Dendritic cell treated with granulocyte-macrophage colony-stimulating factor and Interleukin-4, amounts not matched to agents 40 ng/mL and 50 ng/mL, for 4 days (primary cell): ENCODE measurements at regions not wholly inside any gene's neighbourhood (a gene's known extent, or its start where the extent isn't known, plus 50 kb on each side); places are given as distances from the start of the nearest gene placed in this dataset.
A peak's percentile ranks its signal among the peaks of the same experiment; 100 is the strongest.

ENCODE experiments used
- H3K27ac Mint-ChIP-seq: one replicate; pipeline ENCODE4 v1.8.0; 2022; ENCODE audit warnings: mild to moderate bottlenecking, mixed read lengths
- H3K27me3 Mint-ChIP-seq: one replicate; pipeline ENCODE4 v1.8.0; 2022; ENCODE audit warnings: mild to moderate bottlenecking, mixed read lengths
- H3K36me3 Mint-ChIP-seq: one replicate; pipeline ENCODE4 v1.8.0; 2022; ENCODE audit warnings: low read depth, mixed read lengths
- H3K4me1 Mint-ChIP-seq: one replicate; pipeline ENCODE4 v1.8.0; 2022; ENCODE audit warnings: low read depth, mixed read lengths
- H3K4me3 Mint-ChIP-seq: one replicate; pipeline ENCODE4 v1.8.0; 2022; ENCODE audit warnings: mild to moderate bottlenecking, moderate library complexity, mixed read lengths
- H3K9me3 Mint-ChIP-seq: one replicate; pipeline ENCODE4 v1.8.0; 2022; ENCODE audit warnings: mixed read lengths
- intact Hi-C: fragments of 100-400 bp; cut with micrococcal nuclease; formaldehyde crosslinking; loops from one replicate; pipeline ENCODE4 v1.15.0; 2022

DNA sequence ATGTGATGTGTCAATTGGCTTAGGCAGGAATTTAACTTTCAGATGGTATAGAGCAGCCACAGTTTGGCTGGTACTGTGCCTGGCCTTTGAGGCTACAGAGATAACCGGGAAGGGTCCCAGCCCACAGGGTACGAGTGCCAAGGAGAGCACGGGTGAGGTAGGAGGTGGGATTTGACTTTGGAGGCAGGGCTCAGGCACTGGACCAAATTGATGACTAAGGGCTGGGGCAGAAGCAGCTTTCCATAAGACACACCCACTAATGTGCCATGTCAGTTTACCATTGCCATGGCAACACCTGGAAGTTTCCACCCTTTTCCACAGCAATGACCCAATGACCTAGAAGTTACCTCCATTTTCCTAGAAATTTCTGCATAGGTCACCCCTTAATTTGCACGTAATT is 466.2 kb downstream of the TSHZ3 start:
- H3K9me3 Mint-ChIP-seq: no peaks in the 10 kb centered on the region
- H3K27ac Mint-ChIP-seq: no peak overlapping the region
- H3K4me1 Mint-ChIP-seq: peaks cover 29% of the 10 kb centered on the region
- H3K27me3 Mint-ChIP-seq: no peaks in the 10 kb centered on the region
- no peak overlapping the region for H3K4me3 Mint-ChIP-seq
- H3K36me3 Mint-ChIP-seq: no peaks in the 10 kb centered on the region
- intact Hi-C loops: no loop called here

DNA sequence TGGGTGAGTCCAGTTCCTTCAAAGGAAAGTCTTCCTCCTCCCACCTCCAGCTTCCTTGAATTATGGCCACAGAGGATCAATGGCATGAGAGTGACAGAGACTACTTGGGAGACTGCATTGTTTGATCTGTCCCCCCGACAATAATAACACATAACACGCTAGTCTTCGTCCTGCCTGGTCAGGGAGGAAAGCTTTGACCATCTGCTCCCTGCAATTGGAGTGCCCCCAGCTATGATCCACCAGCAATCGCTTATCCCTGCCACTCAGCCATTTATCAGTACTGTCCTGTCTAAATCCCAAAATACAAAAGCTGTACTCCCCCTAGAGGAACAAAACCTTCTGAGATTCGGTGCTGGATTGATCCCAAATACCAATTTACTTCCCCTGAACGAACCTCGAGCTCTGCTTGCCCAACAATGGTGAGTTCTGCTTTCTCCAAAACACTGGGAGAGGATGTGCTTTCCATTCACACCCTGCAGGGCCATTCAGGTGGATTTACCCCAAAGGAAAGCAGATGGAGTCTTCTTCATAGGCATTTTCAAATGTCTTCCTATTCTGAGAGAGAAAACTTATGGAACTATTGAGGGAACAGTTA is 466.7 kb downstream of the TSHZ3 start:
- Mint-ChIP-seq H3K36me3 (no peaks in the 10 kb centered on the region), H3K27ac (no peak overlapping the region), H3K4me3 (no peak overlapping the region), H3K27me3 (no peaks in the 10 kb centered on the region), H3K4me1 (peaks cover 34% of the 10 kb centered on the region), H3K9me3 (no peaks in the 10 kb centered on the region)
- intact Hi-C loops: no loop called here

DNA sequence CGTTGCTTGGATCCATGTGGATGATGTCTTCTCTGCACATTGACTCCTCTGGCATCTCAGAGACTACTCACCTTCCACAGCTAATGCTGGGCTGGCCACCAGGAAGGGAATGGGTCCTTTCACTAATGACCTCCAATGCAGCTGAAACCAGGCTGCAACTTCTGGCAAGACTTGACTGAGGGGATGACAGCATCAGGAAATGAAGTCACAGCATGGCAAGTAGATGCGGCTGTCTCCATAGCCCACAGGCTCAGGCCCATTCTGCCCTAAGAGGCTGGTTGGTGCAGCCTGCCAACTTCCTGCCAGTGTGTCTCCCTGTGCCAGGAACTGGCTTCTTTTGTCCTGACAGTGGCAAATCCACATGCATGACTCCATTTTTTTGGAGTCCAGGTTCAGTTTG is 467.3 kb downstream of the TSHZ3 start:
- no peaks in the 10 kb centered on the region for H3K36me3 Mint-ChIP-seq
- H3K4me1 Mint-ChIP-seq: peaks cover 40% of the 10 kb centered on the region
- no peak overlapping the region for H3K27ac Mint-ChIP-seq
- no peak overlapping the region for H3K4me3 Mint-ChIP-seq
- no peaks in the 10 kb centered on the region for H3K9me3 Mint-ChIP-seq
- intact Hi-C loops: no loop called here
- H3K27me3 Mint-ChIP-seq: no peaks in the 10 kb centered on the region

DNA sequence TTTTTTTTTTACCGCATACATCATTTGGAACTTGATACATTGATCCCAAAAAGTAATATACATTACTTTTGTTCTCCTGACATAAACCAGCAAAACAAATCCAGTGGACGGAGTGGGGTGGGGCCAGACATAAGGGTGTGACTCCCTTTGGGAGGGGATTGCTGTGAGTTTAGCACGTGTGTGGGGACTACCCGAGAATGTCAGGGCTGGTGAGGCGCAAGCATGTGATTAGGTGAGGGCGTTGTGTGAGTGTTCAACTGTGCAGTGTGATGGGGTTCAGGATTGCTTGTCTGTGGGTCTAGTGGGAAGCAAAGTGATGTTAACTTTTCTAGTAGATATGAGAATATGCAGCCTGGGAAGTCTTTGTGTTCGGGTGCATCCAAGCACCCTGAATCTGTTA is 468.0 kb downstream of the TSHZ3 start:
- Mint-ChIP-seq H3K27me3 (no peaks in the 10 kb centered on the region), H3K9me3 (no peaks in the 10 kb centered on the region), H3K4me3 (no peak overlapping the region), H3K36me3 (no peaks in the 10 kb centered on the region), H3K27ac (no peak overlapping the region), H3K4me1 (peaks cover 46% of the 10 kb centered on the region)
- intact Hi-C loops: no loop called here

DNA sequence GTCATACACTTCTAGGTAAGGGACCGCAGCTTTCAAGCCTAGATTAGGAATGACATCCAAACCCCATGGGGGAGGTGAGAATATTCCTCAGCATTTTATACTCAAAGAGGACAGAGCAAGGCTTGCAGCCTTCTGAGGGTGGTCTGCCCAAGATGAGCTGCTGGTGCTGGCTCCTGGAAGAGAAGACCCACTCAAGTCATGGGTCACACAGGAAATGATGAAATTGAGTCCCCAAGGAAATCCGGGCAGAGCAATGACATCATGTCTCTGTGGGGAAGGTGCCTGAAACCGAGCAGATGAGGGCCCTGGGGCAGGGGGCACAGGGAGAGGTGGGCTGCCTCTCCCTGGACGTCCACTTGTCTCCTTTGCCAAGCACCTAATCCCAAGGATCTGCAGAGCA is 468.7 kb downstream of the TSHZ3 start:
- Mint-ChIP-seq H3K4me1 (peaks cover 50% of the 10 kb centered on the region), H3K27ac (no peak overlapping the region), H3K36me3 (no peaks in the 10 kb centered on the region), H3K27me3 (no peaks in the 10 kb centered on the region), H3K4me3 (no peak overlapping the region), H3K9me3 (no peaks in the 10 kb centered on the region)
- intact Hi-C loops: no loop called here

DNA sequence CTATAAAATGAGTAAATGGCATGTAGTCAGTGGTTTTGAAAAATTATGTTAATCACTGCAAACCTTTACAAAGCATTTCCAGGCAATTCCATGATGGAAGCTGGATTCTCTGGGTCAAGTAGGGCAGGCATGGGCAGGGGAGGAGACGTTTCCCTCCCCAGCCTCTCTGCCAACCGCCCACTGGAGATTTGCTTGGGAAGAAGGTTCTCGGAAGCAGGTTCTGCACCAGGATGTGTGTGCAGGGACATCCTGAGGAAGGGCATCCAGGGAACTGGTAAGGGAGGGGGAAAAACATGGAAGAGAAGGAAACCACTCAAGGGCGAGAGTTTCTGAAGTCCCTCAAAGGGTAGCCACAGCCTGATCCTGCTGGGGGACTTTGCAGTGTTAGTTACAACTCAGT is 469.1 kb downstream of the TSHZ3 start:
- no peaks in the 10 kb centered on the region for H3K9me3 Mint-ChIP-seq
- no peaks in the 10 kb centered on the region for H3K27me3 Mint-ChIP-seq
- H3K36me3 Mint-ChIP-seq: no peaks in the 10 kb centered on the region
- H3K4me1 Mint-ChIP-seq: peaks cover 50% of the 10 kb centered on the region
- no peak overlapping the region for H3K4me3 Mint-ChIP-seq
- intact Hi-C loops: no loop called here
- no peak overlapping the region for H3K27ac Mint-ChIP-seq

DNA sequence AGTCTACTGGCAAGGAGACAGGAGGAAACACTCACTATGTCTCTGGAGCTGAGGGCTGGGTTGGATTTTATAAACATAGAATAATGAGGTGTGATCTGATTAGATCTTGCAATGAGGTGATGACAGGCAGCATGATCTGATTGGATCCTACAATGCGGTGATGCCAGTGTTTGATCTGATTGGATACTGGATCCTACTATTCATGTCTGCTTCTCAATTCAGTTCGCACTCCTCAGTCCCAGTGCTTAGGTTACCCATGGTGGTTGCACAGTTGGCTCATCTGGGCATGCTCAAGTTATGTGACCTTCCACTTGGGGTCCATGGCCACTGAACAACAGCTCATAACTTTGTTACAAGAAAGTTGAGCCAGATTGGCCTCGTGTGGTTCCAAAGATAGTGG is 469.5 kb downstream of the TSHZ3 start:
- intact Hi-C loops: loop anchor here (10.0 kb wide), 1 partner anchor 475 kb away; no protein-coding TSS in a partner anchor
- no peaks in the 10 kb centered on the region for H3K36me3 Mint-ChIP-seq
- no peak overlapping the region for H3K27ac Mint-ChIP-seq
- H3K4me3 Mint-ChIP-seq: no peak overlapping the region
- no peaks in the 10 kb centered on the region for H3K27me3 Mint-ChIP-seq
- no peaks in the 10 kb centered on the region for H3K9me3 Mint-ChIP-seq
- H3K4me1 Mint-ChIP-seq: peaks cover 50% of the 10 kb centered on the region

DNA sequence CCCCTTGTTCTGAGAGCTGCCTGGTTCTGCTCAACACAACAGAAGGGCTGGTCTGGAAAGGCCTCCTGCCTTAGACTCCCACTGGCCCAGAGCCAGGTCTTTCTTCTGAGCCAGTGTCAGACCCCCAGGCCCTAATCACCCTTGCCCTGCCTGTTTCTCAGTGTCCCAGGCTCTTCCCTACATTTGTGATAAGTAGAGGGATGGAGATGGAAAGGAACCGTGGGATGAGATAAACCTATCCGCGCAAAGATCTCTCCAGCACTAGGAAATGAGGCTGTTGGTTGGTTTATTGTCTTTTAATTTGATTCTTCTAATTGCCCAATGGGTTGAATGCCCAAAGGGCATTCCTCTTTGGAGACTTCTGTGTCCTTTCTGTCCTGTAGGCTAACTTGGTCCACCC is 470.0 kb downstream of the TSHZ3 start:
- Mint-ChIP-seq H3K36me3 (no peaks in the 10 kb centered on the region), H3K4me1 (peaks cover 50% of the 10 kb centered on the region), H3K4me3 (no peak overlapping the region), H3K27ac (no peak overlapping the region), H3K9me3 (no peaks in the 10 kb centered on the region), H3K27me3 (no peaks in the 10 kb centered on the region)
- intact Hi-C loops: loop anchor here (10.0 kb wide), 1 partner anchor 476 kb away; no protein-coding TSS in a partner anchor

DNA sequence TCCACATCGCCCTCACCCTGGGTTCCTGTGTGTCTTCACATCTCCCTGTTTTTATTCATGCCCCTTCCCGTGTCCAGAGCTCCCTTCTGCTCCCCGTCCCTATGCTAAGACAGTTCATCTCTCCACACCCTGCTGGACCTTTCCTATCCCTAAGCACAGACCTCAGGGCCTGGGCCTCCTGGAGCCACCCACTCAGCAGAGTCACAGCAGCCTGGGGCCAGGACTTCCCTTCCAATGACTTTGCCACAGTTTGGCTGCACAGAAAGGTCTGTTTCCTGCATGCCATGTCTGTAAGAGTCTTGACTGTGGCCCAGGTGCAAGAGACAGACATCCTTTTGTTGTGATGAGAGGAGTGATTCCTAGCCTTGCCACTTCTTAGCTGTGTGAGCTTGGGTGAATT is 470.7 kb downstream of the TSHZ3 start:
- intact Hi-C loops: loop anchor here (10.0 kb wide), 1 partner anchor 476 kb away; no protein-coding TSS in a partner anchor
- H3K27me3 Mint-ChIP-seq: no peaks in the 10 kb centered on the region

DNA sequence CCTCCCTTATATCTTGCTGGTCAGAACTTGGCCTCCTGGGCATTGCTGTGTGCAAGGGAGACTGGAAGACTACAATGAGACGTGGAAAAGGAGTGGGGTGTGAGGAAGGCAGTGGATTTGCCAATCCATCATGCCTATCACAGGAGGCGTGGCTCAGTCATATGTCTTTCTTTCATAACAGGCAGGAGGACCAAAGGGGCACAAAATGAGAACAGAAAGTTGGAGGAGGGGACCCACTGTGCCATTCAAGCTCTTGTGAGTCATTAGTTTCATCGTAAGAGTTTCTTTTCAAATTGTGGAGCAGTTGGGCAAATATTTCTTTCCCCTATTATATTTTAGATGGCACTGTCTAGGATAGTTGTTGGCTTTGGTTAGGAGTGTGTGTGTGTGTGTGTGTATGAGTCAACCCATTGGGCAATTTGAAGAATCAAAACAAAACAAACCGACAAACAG is 471.5 kb downstream of the TSHZ3 start:
- peak overlapping the region; percentile 84 for H3K27ac Mint-ChIP-seq
- peaks cover 50% of the 10 kb centered on the region for H3K4me1 Mint-ChIP-seq
- H3K36me3 Mint-ChIP-seq: no peaks in the 10 kb centered on the region
- H3K4me3 Mint-ChIP-seq: peak overlapping the region; percentile 51
- no peaks in the 10 kb centered on the region for H3K27me3 Mint-ChIP-seq
- H3K9me3 Mint-ChIP-seq: no peaks in the 10 kb centered on the region
- intact Hi-C loops: loop anchor here (10.0 kb wide), 1 partner anchor 477 kb away; no protein-coding TSS in a partner anchor

More for the DNA sequence above, 470.7 kb downstream of the TSHZ3 start:
- Mint-ChIP-seq H3K27ac (peak overlapping the region; percentile 84), H3K9me3 (no peaks in the 10 kb centered on the region), H3K36me3 (no peaks in the 10 kb centered on the region), H3K4me3 (no peak overlapping the region), H3K4me1 (peaks cover 50% of the 10 kb centered on the region)

DNA sequence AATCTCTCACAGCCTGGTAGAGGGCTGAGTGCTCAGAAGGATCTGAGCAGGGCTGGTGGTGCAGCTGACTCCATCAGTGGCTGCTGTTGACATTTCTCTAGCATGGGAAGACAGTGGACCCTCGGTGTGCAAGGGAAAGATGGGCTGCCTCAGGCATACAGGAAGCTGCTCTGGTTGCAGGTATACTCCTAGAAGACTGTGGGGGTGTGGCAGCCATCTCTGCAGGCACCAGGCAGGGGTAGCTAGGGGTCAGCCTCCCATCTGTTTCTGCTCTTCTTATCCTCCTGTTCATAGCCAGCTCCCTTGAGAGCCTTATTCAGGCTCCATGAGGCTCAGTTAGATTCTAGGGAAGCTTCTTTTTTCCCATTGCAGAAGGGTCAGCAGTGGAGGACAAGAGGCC is 475.5 kb downstream of the TSHZ3 start:
- no peaks in the 10 kb centered on the region for H3K36me3 Mint-ChIP-seq
- no peaks in the 10 kb centered on the region for H3K9me3 Mint-ChIP-seq
- no peak overlapping the region for H3K27ac Mint-ChIP-seq
- no peak overlapping the region for H3K4me3 Mint-ChIP-seq
- H3K4me1 Mint-ChIP-seq: peaks cover 36% of the 10 kb centered on the region
- intact Hi-C loops: loop anchor here (10.0 kb wide), 1 partner anchor 481 kb away; no protein-coding TSS in a partner anchor
- peaks cover 3% of the 10 kb centered on the region for H3K27me3 Mint-ChIP-seq

DNA sequence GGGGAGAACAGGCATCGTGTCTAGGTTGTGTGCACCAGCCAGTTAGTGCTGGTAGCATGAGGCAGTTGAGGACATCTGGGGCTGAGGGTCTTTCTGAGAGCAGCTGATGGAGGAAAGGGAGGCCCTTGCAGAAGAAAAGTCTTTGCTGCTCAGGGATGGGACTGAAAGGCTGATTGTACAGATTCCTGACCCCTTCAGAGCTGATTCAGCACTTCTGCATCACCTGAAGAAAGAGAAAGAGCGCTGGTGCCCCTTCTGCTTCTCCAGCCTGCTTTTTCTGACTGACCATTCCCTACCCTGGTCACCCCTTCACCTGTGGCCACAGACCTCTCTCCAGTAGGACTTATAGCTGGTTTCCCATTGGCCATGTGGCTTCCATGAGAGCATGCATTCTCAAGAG is 476.2 kb downstream of the TSHZ3 start:
- Mint-ChIP-seq H3K27ac (no peak overlapping the region), H3K27me3 (peaks cover 3% of the 10 kb centered on the region), H3K9me3 (no peaks in the 10 kb centered on the region), H3K36me3 (no peaks in the 10 kb centered on the region), H3K4me1 (peaks cover 29% of the 10 kb centered on the region), H3K4me3 (no peak overlapping the region)
- intact Hi-C loops: loop anchor here (10.0 kb wide), 1 partner anchor 482 kb away; no protein-coding TSS in a partner anchor

DNA sequence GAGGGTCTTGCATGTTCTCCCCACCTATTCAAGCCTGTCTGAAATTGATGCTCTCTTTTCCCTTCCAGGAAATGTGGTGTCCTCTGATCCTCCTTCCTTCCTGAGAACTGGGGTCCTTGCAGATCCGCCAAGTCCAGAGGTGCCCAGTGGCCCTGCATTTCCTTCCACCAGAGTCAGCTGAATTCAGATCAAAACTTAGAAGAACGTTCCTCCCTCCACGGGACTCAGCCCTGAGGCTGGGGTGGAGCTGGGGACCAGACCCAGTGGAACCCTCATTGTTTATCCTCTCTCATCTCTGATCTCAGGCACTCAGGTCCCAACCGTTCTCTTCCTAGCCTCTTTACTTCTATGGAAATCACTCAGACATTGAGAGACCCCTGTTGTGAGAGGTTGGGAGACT is 477.3 kb downstream of the TSHZ3 start:
- Mint-ChIP-seq H3K27me3 (peaks cover 3% of the 10 kb centered on the region), H3K4me3 (no peak overlapping the region), H3K27ac (no peak overlapping the region), H3K36me3 (no peaks in the 10 kb centered on the region), H3K9me3 (no peaks in the 10 kb centered on the region), H3K4me1 (peaks cover 19% of the 10 kb centered on the region)
- intact Hi-C loops: loop anchor here (10.0 kb wide), 1 partner anchor 483 kb away; no protein-coding TSS in a partner anchor

DNA sequence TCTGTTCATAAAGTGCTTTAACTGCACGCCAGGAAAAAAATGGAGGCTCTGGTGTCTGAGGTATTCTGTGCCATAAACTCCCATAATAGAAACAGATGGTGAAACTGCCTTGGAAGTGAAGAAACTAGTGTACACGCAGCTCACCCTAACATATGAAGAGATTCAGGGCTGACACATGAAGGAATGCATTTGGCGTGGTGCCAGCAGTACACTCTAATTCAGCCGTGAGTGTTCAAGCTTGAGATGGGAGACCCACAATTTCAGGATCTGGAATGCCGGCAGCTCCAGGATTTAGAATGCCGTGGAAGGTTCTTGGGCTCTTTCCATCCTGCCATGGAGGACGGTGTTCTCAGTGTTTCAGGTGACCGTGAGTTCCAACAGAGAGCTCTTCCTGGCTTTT is 478.4 kb downstream of the TSHZ3 start:
- Mint-ChIP-seq H3K4me3 (no peak overlapping the region), H3K27me3 (peaks cover 3% of the 10 kb centered on the region)

DNA sequence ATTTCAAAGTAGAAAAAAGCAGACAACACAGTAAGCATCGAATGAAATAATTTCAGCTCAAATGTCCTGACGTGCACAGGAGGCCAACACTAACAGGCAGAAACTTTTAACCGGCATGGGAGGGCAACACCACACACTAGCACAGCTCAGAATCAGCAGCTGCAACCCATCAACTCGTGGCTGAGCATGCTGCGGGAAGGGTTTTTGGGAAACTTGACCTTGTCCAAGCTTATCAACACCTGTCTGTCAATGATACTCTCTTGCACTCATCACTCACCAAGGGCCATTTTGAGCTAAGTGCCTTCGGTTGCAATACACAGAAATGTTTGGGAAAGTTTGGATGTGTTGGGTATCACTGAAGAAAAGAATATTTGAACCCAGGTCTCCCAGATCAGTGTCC is 483.7 kb downstream of the TSHZ3 start:
- Mint-ChIP-seq H3K27ac (no peak overlapping the region), H3K9me3 (no peaks in the 10 kb centered on the region), H3K36me3 (no peaks in the 10 kb centered on the region), H3K27me3 (peaks cover 6% of the 10 kb centered on the region), H3K4me3 (no peak overlapping the region), H3K4me1 (peaks cover 25% of the 10 kb centered on the region)
- intact Hi-C loops: no loop called here

More for the DNA sequence above, 478.4 kb downstream of the TSHZ3 start:
- H3K4me1 Mint-ChIP-seq: peaks cover 9% of the 10 kb centered on the region
- H3K27ac Mint-ChIP-seq: no peak overlapping the region
- intact Hi-C loops: loop anchor here (10.0 kb wide), 1 partner anchor 484 kb away; no protein-coding TSS in a partner anchor
- no peaks in the 10 kb centered on the region for H3K9me3 Mint-ChIP-seq
- H3K36me3 Mint-ChIP-seq: no peaks in the 10 kb centered on the region
